K562 (cell line): ENCODE measurements at regions not wholly inside any gene's neighbourhood (a gene's known extent, or its start where the extent isn't known, plus 50 kb on each side); places are given as distances from the start of the nearest gene placed in this dataset.
A peak's percentile ranks its signal among the peaks of the same experiment; 100 is the strongest.

Experiments used
- ATAC-seq: fragments of 200-7000 bp; cut with Tn5 transposase; 3 replicates; pipeline ENCODE4 v1.9.1; 2020; ENCODE audit warnings: moderate library complexity
- BruUV-seq: library from RNA; stranded (reverse); fragments of 400-500 nt; replicated peaks from 2 replicates; lab custom pipeline; 2021; lab: Mats Ljungman, UMichigan
- CTCF ChIA-PET: fragments of 300-600 bp; formaldehyde crosslinking; extraction: SDS; loops from one replicate; lab custom pipeline; 2021; ENCODE audit warnings: low intra/inter-chr PET ratio; lab: Yijun Ruan, JAX
- POLR2A ChIA-PET: fragments of 300-600, 350-650 bp; sonication (Branson Sonifier 250); formaldehyde crosslinking; extraction: SDS; loops from one replicate; lab custom pipeline; 2021; ENCODE audit warnings: antibody characterized with exemption, inconsistent platforms; lab: Yijun Ruan, JAX
- DNase-seq, 4 experiments: peaks; one replicate each; pipeline versions ENCODE4 v3.0.0 to v3.0.0-alpha.2; 2011 to 2018; ENCODE audit warnings: low spot score in 3 of 4, mixed read lengths in 3 of 4; ENCODE audit errors: extremely low read depth in 1 of 4
- FAIRE-seq: peaks from 2 replicates; lab custom pipeline; 2011; peaks lifted over from hg19 to GRCh38; lab: Jason Lieb, UNC
- H2AFZ ChIP-seq: 2 replicates; pipeline ENCODE4 v1.6.0; 2011; ENCODE audit warnings: low read depth, low read length, control low read depth, inconsistent platforms
- H3K27ac ChIP-seq: fragments of 200-600 bp; 3 replicates; pipeline ENCODE4 v1.8.0; 2011; ENCODE audit warnings: low read depth, mild to moderate bottlenecking, control low read depth, inconsistent platforms, low read length, moderate library complexity, mixed read lengths; ENCODE audit errors: extremely low read depth
- H3K27me3 ChIP-seq, 2 experiments: fragments of 300-600 bp in 1 of 2; 2 replicates in 1 of 2; 3 replicates in 1 of 2; pipeline versions ENCODE4 v1.6.0 to v1.8.0; 2011; ENCODE audit warnings: inconsistent platforms in 2 of 2, low read length in 2 of 2, mild to moderate bottlenecking in 1 of 2, mixed read lengths in 1 of 2, moderate library complexity in 1 of 2; ENCODE audit not compliant: control insufficient read depth in 2 of 2, insufficient read depth in 2 of 2
- H3K36me3 ChIP-seq: fragments of 300-600 bp; 3 replicates; pipeline ENCODE4 v1.8.0; 2011; ENCODE audit warnings: mild to moderate bottlenecking, low read length, inconsistent platforms; ENCODE audit not compliant: control insufficient read depth, insufficient read depth
- H3K4me1 ChIP-seq, 2 experiments: fragments of 200-600 bp in 1 of 2; replicated peaks in 1 of 2; 2 replicates in 1 of 2; 3 replicates in 1 of 2; pipeline versions ENCODE4 v1.5.1 to v1.8.0; 2011; ENCODE audit warnings: inconsistent platforms in 2 of 2, low read length in 2 of 2, mild to moderate bottlenecking in 1 of 2, mixed read lengths in 1 of 2, moderate library complexity in 1 of 2; ENCODE audit not compliant: control insufficient read depth in 2 of 2, insufficient read depth in 2 of 2
- H3K4me2 ChIP-seq: 2 replicates; pipeline ENCODE4 v1.6.1; 2011; ENCODE audit warnings: low read length, control low read depth, inconsistent platforms, mixed read lengths; ENCODE audit not compliant: insufficient read depth
- H3K4me3 ChIP-seq: fragments of 200-600 bp; sonication (generic), shearing (Covaris generic); 2 replicates; pipeline ENCODE4 v1.5.1; 2016; ENCODE audit warnings: control low read depth, inconsistent platforms
- H3K79me2 ChIP-seq: fragments of 200-600 bp; 3 replicates; pipeline ENCODE4 v1.8.0; 2011; ENCODE audit warnings: low read length, inconsistent platforms; ENCODE audit not compliant: control insufficient read depth, insufficient read depth
- H3K9ac ChIP-seq, 2 experiments: 2 replicates each; pipeline versions ENCODE4 v1.6.0 to v1.6.1; 2011; ENCODE audit warnings: low read depth in 2 of 2, low read length in 2 of 2, control low read depth in 1 of 2, inconsistent platforms in 1 of 2, mild to moderate bottlenecking in 1 of 2, mixed read lengths in 1 of 2; ENCODE audit not compliant: insufficient read depth in 1 of 2
- H3K9me1 ChIP-seq: one replicate; pipeline ENCODE4 v1.6.0; 2011; ENCODE audit warnings: inconsistent platforms, mild to moderate bottlenecking, low read length, moderate library complexity; ENCODE audit not compliant: control insufficient read depth, insufficient read depth
- H3K9me3 ChIP-seq: replicated peaks from 2 replicates; pipeline ENCODE4 v1.5.1; 2011; ENCODE audit warnings: low read depth, low read length, inconsistent platforms; ENCODE audit not compliant: control insufficient read depth, insufficient read depth
- H4K20me1 ChIP-seq: replicated peaks from 2 replicates; pipeline ENCODE4 v1.6.1; 2011; ENCODE audit warnings: low read length, inconsistent platforms, mixed read lengths; ENCODE audit not compliant: control insufficient read depth, insufficient read depth
- CHD4 ChIP-seq: fragments of 200-600 bp; sonication (generic); IDR thresholded peaks from 3 replicates; pipeline ENCODE4 v1.6.1; 2012; ENCODE audit warnings: low read depth, mild to moderate bottlenecking, mixed read lengths, low read length, inconsistent platforms; ENCODE audit not compliant: insufficient read depth, insufficient replicate concordance, poor library complexity, severe bottlenecking
- CTCF ChIP-seq, 3 experiments: IDR thresholded peaks in 2 of 3; conservative IDR thresholded peaks in 1 of 3; 2 replicates each; pipeline ENCODE4 v1.5.1; 2011 to 2012; ENCODE audit warnings: low read length in 3 of 3, mild to moderate bottlenecking in 3 of 3, control low read depth in 2 of 3, improper control_type of control experiment in 1 of 3, inconsistent platforms in 1 of 3, low read depth in 1 of 3, mixed read lengths in 1 of 3, moderate library complexity in 1 of 3; ENCODE audit not compliant: insufficient read depth in 2 of 3
- HDAC3 ChIP-seq: fragments of 450-650 bp; IDR thresholded peaks from 2 replicates; pipeline ENCODE4 v1.6.1; 2018; ENCODE audit warnings: borderline replicate concordance, mild to moderate bottlenecking, moderate library complexity; ENCODE audit not compliant: partially characterized antibody
- NBN ChIP-seq: fragments of 450-650 bp; IDR thresholded peaks from 2 replicates; pipeline ENCODE4 v1.6.1; 2016; ENCODE audit warnings: low read depth, mild to moderate bottlenecking
- PRPF4 ChIP-seq: fragments of 200-400 bp; formaldehyde crosslinking; IDR thresholded peaks from one replicate; pipeline ENCODE4 v1.6.1; 2017; ENCODE audit warnings: low read length, low read depth, mild to moderate bottlenecking; ENCODE audit not compliant: insufficient read depth, poor library complexity, severe bottlenecking
- SRSF7 ChIP-seq: fragments of 200-400 bp; formaldehyde crosslinking; optimal IDR thresholded peaks from 2 replicates; pipeline ENCODE3; 2017; ENCODE audit warnings: mild to moderate bottlenecking, low read depth, low read length
- ZBTB11 ChIP-seq, 3 experiments: fragments of 200-800 bp in 1 of 3; fragments of 250-450 bp in 1 of 3; fragments of 450-650 bp in 1 of 3; sonication (Bioruptor Pico) in 1 of 3; sonication (Bioruptor generic) in 1 of 3; formaldehyde crosslinking in 1 of 3; IDR thresholded peaks; 2 replicates each; pipeline versions ENCODE4 v1.6.1 to v1.8.0; 2016 to 2022; ENCODE audit warnings: mild to moderate bottlenecking in 2 of 3, missing genetic modification characterization in 2 of 3, missing compliant biosample characterization in 1 of 3, moderate library complexity in 1 of 3
- ZEB2 ChIP-seq: fragments of 450-650 bp; IDR thresholded peaks from 2 replicates; pipeline ENCODE4 v1.6.1; 2016
- ZNF12 ChIP-seq: sonication (generic); formaldehyde crosslinking; IDR thresholded peaks from 2 replicates; pipeline ENCODE4 v1.4.0; 2020; ENCODE audit warnings: mild to moderate bottlenecking, missing genetic modification reagents
- WGBS: fragments of 100-300 bp; shearing (Covaris generic); methylation state at CpG from one replicate; pipeline ENCODE4 v1.1.6; 2016; ENCODE audit warnings: low coverage, mixed read lengths; ENCODE audit not compliant: insufficient coverage; ENCODE audit errors: missing lambda C conversion rate; 5-methylcytosine and 5-hydroxymethylcytosine counted together
- in situ Hi-C: fragments of 300-500 bp; cut with MboI; formaldehyde crosslinking; loops from 4 replicates; pipeline ENCODE4 v1.15.0; 2018; ENCODE audit warnings: inconsistent platforms, mixed read lengths
- intact Hi-C: fragments of 100-400 bp; cut with micrococcal nuclease; formaldehyde crosslinking; loops from 2 replicates; pipeline ENCODE4 v1.14.2; 2022

GRCh38 chr12:94849411-94849976 is 154.0 kb downstream of the NDUFA12 start:
- no peaks in the 10 kb centered on the region for H3K9me1 ChIP-seq
- no peaks in the 10 kb centered on the region for H3K36me3 ChIP-seq
- WGBS: 2% methylated on average over 5 of the region's 5 CpGs
- H3K27me3 ChIP-seq: peaks cover 5 to 21% of the 10 kb centered on the region in 2 experiments; a peak in 4 of 5 replicates
- H3K79me2 ChIP-seq: no peaks in the 10 kb centered on the region
- H3K4me3 ChIP-seq: no peak overlapping the region
- H4K20me1 ChIP-seq: no peaks in the 10 kb centered on the region
- H3K4me1 ChIP-seq: no peaks in the 10 kb centered on the region
- in situ Hi-C loops (no loop called here), intact Hi-C loops (no loop called here)
- FAIRE-seq: no peak
- ChIA-PET CTCF (no interaction called here), POLR2A (no interaction called here)
- DNase-seq: no peak
- no peak overlapping the region for H3K27ac ChIP-seq
- H3K9ac ChIP-seq: no peak overlapping the region
- no peak overlapping the region for H3K4me2 ChIP-seq
- no peaks in the 10 kb centered on the region for H3K9me3 ChIP-seq
- ATAC-seq: peak; percentile 70
- TF ChIP-seq SRSF7 (no peak), CTCF (IDR thresholded peaks at IDR 0.05 in 2 of 3, conservative IDR thresholded peaks at IDR 0.05 in 1 of 3; ENCODE audit: insufficient read depth in 2 of 3, low read depth in 1 of 3, low read length in 3 of 3) (peak in 2 of 3 experiments; percentile 24 to 85; a peak in 4 of 6 replicates)
- no TSS peak for BruUV-seq
- H2AFZ ChIP-seq: no peak overlapping the region

- ATAC-seq: no peak
- TF ChIP-seq ZEB2: no peak
- no peak for TF ChIP-seq ZNF12
- TF ChIP-seq HDAC3: no peak
- TF ChIP-seq NBN: no peak
- TF ChIP-seq PRPF4: no peak
- no peak for TF ChIP-seq ZBTB11 (CRISPR knock-in tag; IDR thresholded peaks at IDR 0.05)
- TF ChIP-seq CHD4: no peak
Observed at GRCh38 chr12:94848966-94849365, 154.5 kb downstream of the NDUFA12 start.

More at GRCh38 chr12:94848966-94849365, 154.5 kb downstream of the NDUFA12 start:
- intact Hi-C loops (no loop called here), in situ Hi-C loops (no loop called here)
- Histone ChIP-seq H3K79me2 (no peaks in the 10 kb centered on the region), H2AFZ (no peak overlapping the region), H3K4me2 (no peak overlapping the region), H4K20me1 (no peaks in the 10 kb centered on the region), H3K9me3 (no peaks in the 10 kb centered on the region), H3K4me3 (no peak overlapping the region), H3K27ac (no peak overlapping the region), H3K27me3 (peaks cover 8 to 26% of the 10 kb centered on the region in 2 experiments; a peak in 4 of 5 replicates), H3K9ac (no peak overlapping the region), H3K9me1 (no peaks in the 10 kb centered on the region), H3K4me1 (no peaks in the 10 kb centered on the region), H3K36me3 (no peaks in the 10 kb centered on the region)
- no peak for DNase-seq
- no peak for FAIRE-seq
- BruUV-seq: no TSS peak
- ChIA-PET POLR2A (no interaction called here), CTCF (no interaction called here)
- 0% methylated on average over 4 of the region's 4 CpGs for WGBS
